Sigmoid colon (tissue), 4 donors: ENCODE measurements at regions not wholly inside any gene's neighbourhood (a gene's known extent, or its start where the extent isn't known, plus 50 kb on each side); places are given as distances from the start of the nearest gene placed in this dataset.

Experiments used
- CTCF ChIP-seq, 4 experiments: fragments of 450-650 bp in 3 of 4; fragments of 200-600 bp in 1 of 4; IDR thresholded peaks; one replicate each; pipeline ENCODE4 v1.5.1; 2016 to 2019; ENCODE audit warnings: antibody characterized with exemption in 4 of 4, mild to moderate bottlenecking in 3 of 4, moderate library complexity in 2 of 4
- EP300 ChIP-seq, 4 donors: sonication (generic); formaldehyde crosslinking; IDR thresholded peaks; one replicate each; pipeline ENCODE4 v1.6.1; 2017; ENCODE audit warnings: antibody characterized with exemption in 4 of 4
- POLR2A ChIP-seq, 2 donors: fragments of 450-650 bp; IDR thresholded peaks; one replicate each; pipeline ENCODE4 v1.6.1; 2016; ENCODE audit warnings: antibody characterized with exemption in 2 of 2, mild to moderate bottlenecking in 2 of 2, moderate library complexity in 2 of 2
- POLR2AphosphoS5 ChIP-seq, 4 donors: sonication (generic); formaldehyde crosslinking; IDR thresholded peaks; one replicate each; pipeline ENCODE4 v1.6.1; 2017; ENCODE audit warnings: antibody characterized with exemption in 4 of 4

- TF ChIP-seq CTCF (IDR thresholded peaks at IDR 0.05), result no peak
- no peak for TF ChIP-seq POLR2A (IDR thresholded peaks at IDR 0.05)
- TF ChIP-seq POLR2AphosphoS5 (IDR thresholded peaks at IDR 0.05), result no peak
- no peak for TF ChIP-seq EP300 (IDR thresholded peaks at IDR 0.05)
These were observed 87.1 kb upstream of the PRPS1 start for GRCh38 chrX:107541244-107541643.
